Ovary (tissue), 7 donors: ENCODE measurements at regions not wholly inside any gene's neighbourhood (a gene's known extent, or its start where the extent isn't known, plus 50 kb on each side); places are given as distances from the start of the nearest gene placed in this dataset.

Source experiments
- DNase-seq, 5 donors: peaks; one replicate each; pipeline ENCODE4 v3.0.0-alpha.2; 2019 to 2020
- H3K27ac ChIP-seq, 2 donors: fragments of 200-600 bp; one replicate each; pipeline versions ENCODE4 v1.5.1 to v1.8.0; 2019 to 2022
- H3K27me3 ChIP-seq: fragments of 200-600 bp; one replicate; pipeline ENCODE4 v1.8.0; 2022
- H3K36me3 ChIP-seq: fragments of 200-600 bp; sonication (generic); one replicate; pipeline ENCODE4 v1.5.1; 2019
- H3K4me1 ChIP-seq: one replicate; pipeline ENCODE4 v1.8.1; 2013; ENCODE audit warnings: mild to moderate bottlenecking, moderate library complexity; ENCODE audit not compliant: insufficient read depth
- H3K4me3 ChIP-seq: fragments of 200-600 bp; sonication (generic); one replicate; pipeline ENCODE4 v1.5.1; 2017
- H3K9me3 ChIP-seq, 2 donors: fragments of 200-600 bp in 1 of 2; sonication (generic) in 1 of 2; one replicate each; pipeline versions ENCODE4 v1.5.1 to v1.8.1; 2013 to 2019; ENCODE audit warnings: mild to moderate bottlenecking in 1 of 2, moderate library complexity in 1 of 2
- EP300 ChIP-seq: sonication (generic); formaldehyde crosslinking; IDR thresholded peaks from one replicate; pipeline ENCODE4 v1.6.1; 2017; ENCODE audit warnings: antibody characterized with exemption
- POLR2A ChIP-seq: fragments of 450-650 bp; IDR thresholded peaks from one replicate; pipeline ENCODE4 v1.6.1; 2017; ENCODE audit warnings: antibody characterized with exemption, mild to moderate bottlenecking, moderate library complexity
- WGBS, 3 donors: extraction: QIAGEN DNeasy Blood & Tissue Kit in 1 of 3; methylation state at CpG; one replicate each; pipeline versions ENCODE4 v1.1.5 to v1.1.7; 2013 to 2017; 5-methylcytosine and 5-hydroxymethylcytosine counted together
- intact Hi-C, 4 donors: fragments of 100-400 bp; cut with DNase I; formaldehyde crosslinking; loops; one replicate each; pipeline versions ENCODE4 v1.11.0 to v1.15.1; 2022 to 2023
- TF ChIP-seq, protein P1 (sequence below), 3 donors: fragments of 450-650 bp in 2 of 3; fragments of 200-600 bp in 1 of 3; IDR thresholded peaks; one replicate each; pipeline versions ENCODE4 v1.5.1 to v1.8.0; 2016 to 2022; ENCODE audit warnings: antibody characterized with exemption in 3 of 3, mild to moderate bottlenecking in 1 of 3
- donor health status: DM: no; HTN: no; CAD: no; lungs with moderate emphysema.
- donor health status: DM: no; HTN: no; CAD: no.
- donor health status: Bipolar disorder and iron deficiency.
- donor health status: DM: no; HTN: no; CAD: no.
- donor health status: DM: yes; HTN: yes; CAD: no.

- H3K27ac ChIP-seq: no peak overlapping the region
- no peak for TF ChIP-seq EP300
- H3K36me3 ChIP-seq: no peaks in the 10 kb centered on the region
- H3K27me3 ChIP-seq: no peaks in the 10 kb centered on the region
- H3K4me3 ChIP-seq: no peak overlapping the region
- peaks cover 5% of the 10 kb centered on the region for H3K4me1 ChIP-seq
- H3K9me3 ChIP-seq: no peaks in the 10 kb centered on the region
- no peak for DNase-seq
- intact Hi-C loops: no loop called here
Measured at GRCh38 chr16:79971237-79971572, 370.7 kb upstream of the MAF start.

DNA sequence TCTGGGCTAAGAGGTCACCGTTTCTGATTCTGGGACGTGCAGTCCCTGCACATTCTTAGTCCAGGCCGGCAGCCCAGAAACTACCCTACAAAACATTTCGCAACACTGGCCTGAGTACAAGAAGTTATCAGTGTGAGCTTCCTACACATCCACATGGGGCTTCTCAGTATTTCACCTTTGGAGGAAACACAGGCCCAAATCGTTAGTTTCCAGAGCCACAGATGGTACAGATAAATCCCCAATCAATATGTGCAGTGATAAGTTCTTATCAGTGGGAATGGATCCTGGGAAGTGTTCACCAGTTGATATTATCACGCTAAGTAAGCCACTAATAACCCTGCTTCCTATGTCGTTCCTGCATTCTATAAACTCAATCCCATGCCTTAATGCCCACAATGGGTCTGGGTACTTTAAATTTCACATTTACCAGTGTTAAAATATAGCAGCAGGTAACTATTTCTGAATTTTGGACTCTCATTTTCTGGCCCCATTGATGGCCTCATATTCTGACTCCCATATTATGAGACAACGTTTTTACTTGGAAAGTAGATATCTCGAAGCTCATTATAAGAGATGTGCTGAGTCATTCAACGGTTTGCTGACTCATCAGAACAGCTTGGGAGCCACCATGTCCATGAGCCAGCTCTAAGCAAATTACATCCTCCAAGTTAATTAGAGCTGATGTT, 370.2 kb upstream of the MAF start:
- H3K27me3 ChIP-seq: no peaks in the 10 kb centered on the region
- intact Hi-C loops: no loop called here
- no peaks in the 10 kb centered on the region for H3K36me3 ChIP-seq
- H3K27ac ChIP-seq: peak overlapping the region in 1 of 2 donors; percentile 26
- H3K9me3 ChIP-seq: no peaks in the 10 kb centered on the region
- TF ChIP-seq EP300: no peak
- TF ChIP-seq, protein P1, sequence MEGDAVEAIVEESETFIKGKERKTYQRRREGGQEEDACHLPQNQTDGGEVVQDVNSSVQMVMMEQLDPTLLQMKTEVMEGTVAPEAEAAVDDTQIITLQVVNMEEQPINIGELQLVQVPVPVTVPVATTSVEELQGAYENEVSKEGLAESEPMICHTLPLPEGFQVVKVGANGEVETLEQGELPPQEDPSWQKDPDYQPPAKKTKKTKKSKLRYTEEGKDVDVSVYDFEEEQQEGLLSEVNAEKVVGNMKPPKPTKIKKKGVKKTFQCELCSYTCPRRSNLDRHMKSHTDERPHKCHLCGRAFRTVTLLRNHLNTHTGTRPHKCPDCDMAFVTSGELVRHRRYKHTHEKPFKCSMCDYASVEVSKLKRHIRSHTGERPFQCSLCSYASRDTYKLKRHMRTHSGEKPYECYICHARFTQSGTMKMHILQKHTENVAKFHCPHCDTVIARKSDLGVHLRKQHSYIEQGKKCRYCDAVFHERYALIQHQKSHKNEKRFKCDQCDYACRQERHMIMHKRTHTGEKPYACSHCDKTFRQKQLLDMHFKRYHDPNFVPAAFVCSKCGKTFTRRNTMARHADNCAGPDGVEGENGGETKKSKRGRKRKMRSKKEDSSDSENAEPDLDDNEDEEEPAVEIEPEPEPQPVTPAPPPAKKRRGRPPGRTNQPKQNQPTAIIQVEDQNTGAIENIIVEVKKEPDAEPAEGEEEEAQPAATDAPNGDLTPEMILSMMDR (IDR thresholded peaks at IDR 0.05): peak in 1 of 3 donors; percentile 20
- peaks cover 5% of the 10 kb centered on the region for H3K4me1 ChIP-seq
- H3K4me3 ChIP-seq: no peak overlapping the region
- peak; percentile 35 to 77 (median 67) for DNase-seq
- 38 to 45% (median 44%) methylated on average over 10 of the region's 10 CpGs for WGBS, 3 donors

DNA sequence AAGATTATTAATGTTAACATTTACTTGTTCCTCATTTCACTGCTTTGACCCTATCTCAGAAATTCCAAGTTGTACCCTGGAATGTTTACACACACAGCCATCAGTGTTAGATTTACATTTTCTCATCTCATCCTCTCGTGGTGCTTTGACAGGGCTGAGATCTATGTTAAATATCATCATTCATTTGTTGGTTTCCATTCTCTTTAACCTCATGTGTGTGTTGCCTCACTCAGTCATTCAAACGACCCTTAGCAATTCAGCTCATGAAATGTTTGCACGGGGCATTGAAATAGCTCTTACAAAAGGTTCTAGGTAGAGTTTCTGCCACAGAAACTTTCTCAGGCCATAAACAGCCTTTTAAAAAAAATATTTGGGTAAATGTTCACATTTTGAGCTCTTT, 369.6 kb upstream of the MAF start:
- no peaks in the 10 kb centered on the region for H3K27me3 ChIP-seq
- intact Hi-C loops: no loop called here
- TF ChIP-seq, protein P1 (IDR thresholded peaks at IDR 0.05): no peak
- no peak for TF ChIP-seq EP300
- no peak for TF ChIP-seq POLR2A
- no peaks in the 10 kb centered on the region for H3K9me3 ChIP-seq
- H3K4me3 ChIP-seq: no peak overlapping the region
- peak overlapping the region in 1 of 2 donors; percentile 13 for H3K27ac ChIP-seq
- H3K36me3 ChIP-seq: no peaks in the 10 kb centered on the region
- no peak for DNase-seq
- 57 to 73% (median 59%) methylated on average over 3 of the region's 3 CpGs for WGBS, 3 donors
- H3K4me1 ChIP-seq: peaks cover 5% of the 10 kb centered on the region

DNA sequence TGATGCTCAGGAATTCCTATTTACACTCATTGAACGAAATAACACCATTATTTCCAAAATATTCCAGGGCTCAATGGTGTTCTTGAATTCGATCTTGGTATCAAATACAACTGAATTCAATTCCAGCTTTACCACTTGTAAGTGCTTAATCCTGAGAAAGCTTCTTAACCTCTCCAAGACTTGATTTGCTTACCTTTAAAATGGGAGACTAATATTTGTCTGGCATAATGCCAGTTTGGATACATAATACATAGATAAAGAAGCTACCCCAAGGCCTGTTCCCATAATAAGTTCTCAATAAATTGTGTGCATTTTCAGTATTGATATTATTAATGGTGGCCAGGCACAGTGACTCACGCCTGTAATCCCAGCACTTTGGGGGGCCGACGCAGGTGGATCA, 368.9 kb upstream of the MAF start:
- no peak overlapping the region for H3K27ac ChIP-seq
- WGBS, 3 donors: 94 to 97% (median 97%) methylated on average over 5 of the region's 5 CpGs
- peaks cover 5% of the 10 kb centered on the region for H3K4me1 ChIP-seq
- H3K27me3 ChIP-seq: no peaks in the 10 kb centered on the region
- DNase-seq: no peak
- no peak for TF ChIP-seq EP300
- TF ChIP-seq POLR2A: no peak
- TF ChIP-seq, protein P1 (IDR thresholded peaks at IDR 0.05): no peak
- no peaks in the 10 kb centered on the region for H3K9me3 ChIP-seq
- intact Hi-C loops: no loop called here
- no peak overlapping the region for H3K4me3 ChIP-seq
- H3K36me3 ChIP-seq: no peaks in the 10 kb centered on the region

GRCh38 chr16:79966226-79966625, 365.7 kb upstream of the MAF start:
- no peak for DNase-seq
- Histone ChIP-seq H3K4me3 (no peak overlapping the region), H3K9me3 (no peaks in the 10 kb centered on the region), H3K36me3 (no peaks in the 10 kb centered on the region), H3K27ac (no peak overlapping the region), H3K4me1 (peaks cover 5% of the 10 kb centered on the region), H3K27me3 (no peaks in the 10 kb centered on the region)
- TF ChIP-seq, protein P1 (IDR thresholded peaks at IDR 0.05): no peak
- TF ChIP-seq POLR2A (no peak), EP300 (no peak)
- intact Hi-C loops: no loop called here
- 75 to 87% (median 82%) methylated on average over 2 of the region's 2 CpGs for WGBS, 3 donors
